H1 (cell line): ENCODE measurements at regions not wholly inside any gene's neighbourhood (a gene's known extent, or its start where the extent isn't known, plus 50 kb on each side); places are given as distances from the start of the nearest gene placed in this dataset.

ENCODE experiments used
- CTCF ChIA-PET: fragments of 300-600 bp; sonication (Branson Sonifier 250); formaldehyde crosslinking; loops from one replicate; lab custom pipeline; 2021; ENCODE audit not compliant: partially characterized antibody; lab: Charles Lee
- POLR2A ChIA-PET: fragments of 300-600 bp; sonication (Branson Sonifier 250); formaldehyde crosslinking; loops from one replicate; lab custom pipeline; 2021; ENCODE audit warnings: inconsistent platforms; ENCODE audit not compliant: partially characterized antibody; lab: Charles Lee
- DNase-seq, 2 experiments: peaks; one replicate each; pipeline versions ENCODE4 v3.0.0 to v3.0.0-alpha.2; 2010 to 2022; ENCODE audit warnings: low spot score in 2 of 2, low read depth in 1 of 2, mixed read lengths in 1 of 2
- FAIRE-seq: peaks from 2 replicates; lab custom pipeline; 2011; peaks lifted over from hg19 to GRCh38; lab: Jason Lieb, UNC
- H2AFZ ChIP-seq: 2 replicates; pipeline ENCODE4 v1.8.1; 2012; ENCODE audit warnings: low read length, inconsistent platforms
- H2AK5ac ChIP-seq: 2 replicates; pipeline ENCODE4 v1.6.1; 2013; ENCODE audit warnings: low read depth, low read length
- H2BK120ac ChIP-seq: replicated peaks from 2 replicates; pipeline ENCODE3; 2013; ENCODE audit warnings: low read depth, low read length, inconsistent platforms
- H2BK12ac ChIP-seq: 2 replicates; pipeline ENCODE4 v1.6.1; 2013; ENCODE audit warnings: low read depth, low read length
- H2BK15ac ChIP-seq: 2 replicates; pipeline ENCODE4 v1.6.1; 2013; ENCODE audit warnings: low read length
- H2BK20ac ChIP-seq: 2 replicates; pipeline ENCODE4 v1.6.1; 2013; ENCODE audit warnings: low read length
- H2BK5ac ChIP-seq: 2 replicates; pipeline ENCODE4 v1.6.1; 2013; ENCODE audit warnings: low read depth, low read length
- H3K14ac ChIP-seq: 2 replicates; pipeline ENCODE4 v1.6.1; 2013; ENCODE audit warnings: inconsistent platforms; ENCODE audit not compliant: insufficient read length
- H3K18ac ChIP-seq: 2 replicates; pipeline ENCODE4 v1.6.1; 2013; ENCODE audit warnings: low read length; ENCODE audit errors: extremely low read depth
- H3K23ac ChIP-seq: 2 replicates; pipeline ENCODE4 v1.6.1; 2013; ENCODE audit warnings: inconsistent platforms; ENCODE audit not compliant: insufficient read length
- H3K23me2 ChIP-seq: 2 replicates; pipeline ENCODE4 v1.6.1; 2013; ENCODE audit warnings: low read depth, low read length
- H3K27ac ChIP-seq: 2 replicates; pipeline ENCODE4 v1.6.1; 2011; ENCODE audit warnings: low read depth, low read length, inconsistent platforms
- H3K27me3 ChIP-seq, 4 experiments: replicated peaks in 1 of 4; 1 replicate in 1 of 4; 2 replicates in 3 of 4; pipeline versions ENCODE4 v1.6.1 to v1.8.1; 2011 to 2013; ENCODE audit warnings: low read length in 3 of 4, mild to moderate bottlenecking in 3 of 4, inconsistent platforms in 2 of 4, mixed read lengths in 2 of 4, moderate library complexity in 1 of 4; ENCODE audit not compliant: control insufficient read depth in 3 of 4, insufficient read depth in 3 of 4; ENCODE audit errors: extremely low read depth in 1 of 4
- H3K36me3 ChIP-seq, 4 experiments: 2 replicates each; pipeline versions ENCODE4 v1.6.1 to v1.8.1; 2011 to 2013; ENCODE audit warnings: mild to moderate bottlenecking in 4 of 4, low read length in 3 of 4, moderate library complexity in 2 of 4, control low read depth in 1 of 4, inconsistent platforms in 1 of 4; ENCODE audit not compliant: insufficient read depth in 4 of 4, control insufficient read depth in 2 of 4
- H3K4ac ChIP-seq: replicated peaks from 2 replicates; pipeline ENCODE3; 2013; ENCODE audit warnings: low read length, low read depth, mixed read lengths, inconsistent platforms; ENCODE audit not compliant: insufficient read length
- H3K4me1 ChIP-seq, 4 experiments: replicated peaks in 1 of 4; 1 replicate in 1 of 4; 2 replicates in 3 of 4; pipeline versions ENCODE4 v1.6.1 to v1.8.1; 2011 to 2013; ENCODE audit warnings: low read length in 3 of 4, inconsistent platforms in 2 of 4, mixed read lengths in 1 of 4; ENCODE audit not compliant: insufficient read depth in 4 of 4, control insufficient read depth in 3 of 4
- H3K4me2 ChIP-seq, 2 experiments: 2 replicates each; pipeline versions ENCODE4 v1.6.1 to v1.8.1; 2011 to 2013; ENCODE audit warnings: low read depth in 2 of 2, low read length in 2 of 2, control low read depth in 1 of 2, inconsistent platforms in 1 of 2, mild to moderate bottlenecking in 1 of 2; ENCODE audit not compliant: insufficient read depth in 1 of 2
- H3K4me3 ChIP-seq, 4 experiments: fragments of 200-600, 300-600 bp in 1 of 4; sonication (generic), shearing (Covaris generic), sonication (Bioruptor Twin) in 1 of 4; 2 replicates each; pipeline versions ENCODE4 v1.5.1 to v1.8.1; 2011 to 2016; ENCODE audit warnings: low read length in 4 of 4, low read depth in 3 of 4, control low read depth in 2 of 4, inconsistent platforms in 2 of 4, mild to moderate bottlenecking in 2 of 4, mixed read lengths in 1 of 4, moderate library complexity in 1 of 4; ENCODE audit not compliant: insufficient read depth in 2 of 4; ENCODE audit errors: extremely low read depth in 1 of 4
- H3K56ac ChIP-seq: replicated peaks from 2 replicates; pipeline ENCODE3; 2013; ENCODE audit warnings: low read depth, mild to moderate bottlenecking, mixed read lengths, low read length, inconsistent platforms; ENCODE audit not compliant: insufficient read length
- H3K79me1 ChIP-seq: 2 replicates; pipeline ENCODE4 v1.6.1; 2013; ENCODE audit warnings: low read depth, low read length, control low read depth
- H3K79me2 ChIP-seq, 2 experiments: 2 replicates each; pipeline versions ENCODE4 v1.6.1 to v1.8.1; 2012 to 2013; ENCODE audit warnings: low read length in 2 of 2, mild to moderate bottlenecking in 2 of 2, inconsistent platforms in 1 of 2; ENCODE audit not compliant: insufficient read depth in 2 of 2, control insufficient read depth in 1 of 2
- H3K9ac ChIP-seq, 4 experiments: replicated peaks in 1 of 4; 1 replicate in 1 of 4; 2 replicates in 3 of 4; pipeline versions ENCODE4 v1.6.1 to v1.8.1; 2011 to 2013; ENCODE audit warnings: low read depth in 3 of 4, low read length in 3 of 4, control low read depth in 2 of 4, mild to moderate bottlenecking in 2 of 4, moderate library complexity in 2 of 4, inconsistent platforms in 1 of 4; ENCODE audit errors: extremely low read depth in 1 of 4
- H3K9me3 ChIP-seq, 2 experiments: 2 replicates each; pipeline versions ENCODE4 v1.6.1 to v1.8.1; 2012 to 2013; ENCODE audit warnings: mild to moderate bottlenecking in 2 of 2, moderate library complexity in 2 of 2, control low read depth in 1 of 2, inconsistent platforms in 1 of 2, low read depth in 1 of 2, low read length in 1 of 2, mixed read lengths in 1 of 2; ENCODE audit not compliant: insufficient read depth in 2 of 2
- H4K20me1 ChIP-seq, 2 experiments: replicated peaks in 1 of 2; 2 replicates each; pipeline versions ENCODE3 to v1.8.1; 2011 to 2013; ENCODE audit warnings: inconsistent platforms in 2 of 2, low read length in 2 of 2, mild to moderate bottlenecking in 1 of 2; ENCODE audit not compliant: insufficient read depth in 2 of 2, control insufficient read depth in 1 of 2
- H4K5ac ChIP-seq: 2 replicates; pipeline ENCODE4 v1.6.1; 2013; ENCODE audit warnings: low read length, low read depth, mixed read lengths, inconsistent platforms; ENCODE audit not compliant: insufficient read length
- H4K8ac ChIP-seq: 2 replicates; pipeline ENCODE4 v1.8.0; 2013; ENCODE audit warnings: mild to moderate bottlenecking, moderate library complexity, low read length, inconsistent platforms; ENCODE audit not compliant: insufficient read depth; ENCODE audit errors: extremely low read depth
- H4K91ac ChIP-seq: replicated peaks from 2 replicates; pipeline ENCODE3; 2013; ENCODE audit warnings: low read length, mixed read lengths, inconsistent platforms; ENCODE audit not compliant: insufficient read length
- CBX5 ChIP-seq: fragments of 300-800, 300-1000 bp; sonication (generic); IDR thresholded peaks from 2 replicates; pipeline ENCODE4 v1.7.1; 2016; ENCODE audit warnings: antibody characterized with exemption, low read length, low read depth
- CEBPB ChIP-seq: IDR thresholded peaks from 2 replicates; pipeline ENCODE4 v1.6.1; 2012; ENCODE audit warnings: low read depth, low read length
- CREB1 ChIP-seq: IDR thresholded peaks from 2 replicates; pipeline ENCODE4 v1.6.1; 2012; ENCODE audit warnings: inconsistent platforms
- E2F6 ChIP-seq: IDR thresholded peaks from 2 replicates; pipeline ENCODE4 v1.6.1; 2012; ENCODE audit warnings: inconsistent platforms
- EP300 ChIP-seq, 2 experiments: IDR thresholded peaks; 1 replicate in 1 of 2; 2 replicates in 1 of 2; pipeline ENCODE4 v1.6.1; 2011 to 2012; ENCODE audit warnings: low read depth in 2 of 2, low read length in 2 of 2, mild to moderate bottlenecking in 2 of 2, borderline replicate concordance in 1 of 2, inconsistent platforms in 1 of 2, moderate library complexity in 1 of 2
- EZH2 ChIP-seq: fragments of 200-600 bp; sonication (generic); IDR thresholded peaks from 2 replicates; pipeline ENCODE4 v1.7.1; 2012; ENCODE audit warnings: low read depth, mild to moderate bottlenecking, moderate library complexity, low read length, inconsistent platforms; ENCODE audit not compliant: severe bottlenecking
- KDM1A ChIP-seq: fragments of 200-600, 300-600 bp; sonication (generic); IDR thresholded peaks from 2 replicates; pipeline ENCODE4 v1.7.1; 2016; ENCODE audit warnings: mild to moderate bottlenecking, low read length, borderline replicate concordance
- POLR2AphosphoS5 ChIP-seq: IDR thresholded peaks from 2 replicates; pipeline ENCODE4 v1.6.1; 2011; ENCODE audit warnings: low read depth, low read length
- RXRA ChIP-seq: IDR thresholded peaks from 2 replicates; pipeline ENCODE4 v1.6.1; 2011; ENCODE audit warnings: low read depth, mild to moderate bottlenecking, low read length, moderate library complexity; ENCODE audit not compliant: insufficient read depth
- SP4 ChIP-seq: IDR thresholded peaks from 2 replicates; pipeline ENCODE4 v1.6.1; 2012; ENCODE audit warnings: low read length, inconsistent platforms
- TAF7 ChIP-seq: optimal IDR thresholded peaks from 2 replicates; pipeline ENCODE3; 2011; ENCODE audit warnings: low read depth, mild to moderate bottlenecking, inconsistent platforms, low read length, moderate library complexity, borderline replicate concordance
- TBP ChIP-seq: IDR thresholded peaks from 2 replicates; pipeline ENCODE4 v1.6.1; 2011; ENCODE audit warnings: low read depth, low read length, improper control_type of control experiment
- WGBS, 2 experiments: shearing (Covaris generic) in 1 of 2; methylation state at CpG; one replicate each; pipeline versions ENCODE4 v1.1.6 to v1.1.7; 2013 to 2015; ENCODE audit warnings: low lambda C conversion rate in 2 of 2, mixed read lengths in 2 of 2, inconsistent platforms in 1 of 2, low coverage in 1 of 2, missing lambda C conversion rate in 1 of 2; ENCODE audit not compliant: insufficient replicate concordance in 2 of 2, insufficient coverage in 1 of 2, insufficient read length in 1 of 2; ENCODE audit errors: extremely low coverage in 1 of 2, missing lambda C conversion rate in 1 of 2; 5-methylcytosine and 5-hydroxymethylcytosine counted together

- Histone ChIP-seq H2BK12ac (no peak overlapping the region), H3K23ac (no peak overlapping the region), H3K27me3 (no peaks in the 10 kb centered on the region; a peak in 1 of 7 replicates), H3K4me1 (peaks cover 0 to 2% (median 0%) of the 10 kb centered on the region in 4 experiments; a peak in 1 of 7 replicates), H3K4me2 (no peak overlapping the region), H4K5ac (no peak overlapping the region), H3K18ac (no peak overlapping the region), H3K23me2 (no peaks in the 10 kb centered on the region), H3K9ac (no peak overlapping the region), H3K4ac (no peak overlapping the region), H2BK120ac (no peak overlapping the region), H4K91ac (no peak overlapping the region), H3K9me3 (no peaks in the 10 kb centered on the region), H2BK15ac (no peak overlapping the region), H3K79me2 (no peaks in the 10 kb centered on the region), H2BK5ac (no peak overlapping the region), H2AK5ac (no peak overlapping the region), H4K8ac (no peak overlapping the region), H3K79me1 (no peaks in the 10 kb centered on the region), H3K14ac (no peak overlapping the region), H3K56ac (no peak overlapping the region), H4K20me1 (no peaks in the 10 kb centered on the region), H3K4me3 (no peak overlapping the region), H2BK20ac (no peak overlapping the region), H3K36me3 (no peaks in the 10 kb centered on the region), H2AFZ (no peak overlapping the region), H3K27ac (no peak overlapping the region)
- no peak for FAIRE-seq
- 80% methylated on average over 1 of the region's 1 CpG; no CpG with 5 or more reads in 1 of the 2 experiments for whole genome bisulfite sequencing, 2 experiments
- DNase-seq, result no peak
- TF ChIP-seq KDM1A (no peak), CEBPB (no peak), TAF7 (no peak), POLR2AphosphoS5 (no peak), RXRA (no peak), EP300 (IDR thresholded peaks at IDR 0.05; ENCODE audit: borderline replicate concordance in 1 of 2, low read depth in 2 of 2, low read length in 2 of 2) (no peak), CREB1 (no peak), TBP (no peak), EZH2 (no peak), SP4 (no peak), E2F6 (no peak), CBX5 (no peak)
- POLR2A ChIA-PET, result no interaction called here
- CTCF ChIA-PET, result interaction anchor here (0.6 to 2.0 kb wide), 3 partner anchors 14 to 304 kb away, joined by 3 to 5 read pairs (median 3); no protein-coding TSS in a partner anchor
These were observed 54.3 kb upstream of the MEGF10 start for GRCh38 chr5:127236254-127236653.
